GM21526 (cell line): ENCODE measurements at regions not wholly inside any gene's neighbourhood (a gene's known extent, or its start where the extent isn't known, plus 50 kb on each side); places are given as distances from the start of the nearest gene placed in this dataset.
A peak's percentile ranks its signal among the peaks of the same experiment; 100 is the strongest.
"Not testable (repeated sequence)": the region's sequence is repeated elsewhere in the genome, so short reads cannot be mapped to it uniquely, and the experiment has no call there.

ENCODE experiments used
- ATAC-seq: cut with Tn5 transposase; IDR thresholded peaks from one replicate; pipeline ENCODE4 v1.9.1; 2021; ENCODE audit warnings: moderate library complexity; ENCODE audit not compliant: unreplicated experiment, low FRiP score

DNA sequence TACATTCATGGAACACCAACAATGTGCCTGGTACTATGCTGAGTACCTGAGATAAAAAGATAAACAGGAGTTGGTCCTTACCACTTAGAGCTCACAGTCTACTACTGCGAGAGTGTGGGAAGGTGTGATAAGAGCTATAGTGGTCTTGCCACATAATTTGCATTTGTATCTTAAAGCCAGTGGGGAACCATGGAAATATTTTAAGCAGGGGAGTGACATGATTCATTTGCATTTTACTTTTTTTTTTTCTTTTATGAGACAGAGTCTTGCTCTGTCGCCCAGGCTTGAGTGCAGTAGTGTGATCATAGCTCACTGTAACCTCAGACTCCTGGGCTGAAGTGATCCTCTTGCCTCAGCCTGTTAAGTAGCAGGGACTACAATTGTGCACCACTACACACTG lies 53.6 kb downstream of the SRGAP2 start:
- ATAC-seq: peak; percentile 83

DNA sequence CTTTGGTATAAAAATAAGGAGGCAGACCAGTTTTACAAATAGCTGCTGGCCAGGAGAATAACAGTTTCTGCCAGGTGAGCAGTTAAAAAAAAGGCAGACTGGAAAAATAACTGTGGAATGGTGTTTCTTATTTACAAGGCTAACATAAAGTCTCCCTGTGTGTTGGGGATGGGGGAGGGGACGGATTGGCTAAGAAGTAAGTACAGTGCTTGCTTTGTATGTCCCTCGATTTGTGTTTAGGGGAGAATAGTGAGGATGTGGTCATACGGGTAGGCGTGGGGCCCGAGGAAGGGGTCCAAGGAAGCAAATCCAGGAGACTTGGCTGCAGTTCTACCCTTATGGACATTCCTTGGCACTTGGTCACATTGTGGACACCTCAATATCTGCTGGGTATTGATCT lies 58.1 kb downstream of the SRGAP2 start:
- ATAC-seq: not testable (repeated sequence)

DNA sequence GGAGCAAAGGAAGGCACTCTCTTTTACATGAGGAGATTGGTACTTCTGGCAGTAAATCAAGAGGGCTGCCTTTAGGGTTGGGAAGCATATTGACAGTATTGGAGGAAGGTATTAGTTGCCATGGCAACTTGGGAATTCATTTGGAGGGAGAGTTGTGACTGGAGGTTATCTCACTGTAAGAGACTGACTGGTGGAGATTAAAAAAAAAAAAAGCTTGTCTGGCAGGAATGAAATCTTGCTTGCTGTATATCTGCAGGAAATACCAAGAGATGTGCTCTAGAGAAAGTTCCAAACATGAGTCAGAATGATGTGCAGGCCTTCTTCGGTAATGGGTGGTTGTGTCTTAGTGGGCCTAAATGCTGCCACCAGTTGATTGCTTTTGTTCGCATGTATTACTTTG lies 59.1 kb downstream of the SRGAP2 start:
- not testable (repeated sequence) for ATAC-seq

DNA sequence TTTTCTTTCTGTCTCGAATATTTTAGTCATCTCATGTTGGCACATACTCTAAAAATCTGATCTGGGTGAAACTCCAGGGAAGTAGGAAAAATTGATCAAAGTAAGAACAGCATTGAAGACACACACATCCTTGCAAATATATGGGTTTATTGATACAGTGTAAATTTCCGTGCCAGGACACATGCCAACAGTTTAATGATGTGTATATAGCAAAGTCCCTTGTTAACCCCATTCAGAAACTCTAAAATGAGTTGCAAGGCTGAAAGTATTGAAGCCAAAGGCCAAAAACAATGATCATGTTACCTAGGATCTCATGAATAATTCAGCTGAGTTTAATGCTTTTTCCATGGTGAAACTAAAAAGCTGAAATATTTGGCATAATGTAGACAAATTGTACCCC lies 61.6 kb downstream of the SRGAP2 start:
- ATAC-seq: not testable (repeated sequence)

DNA sequence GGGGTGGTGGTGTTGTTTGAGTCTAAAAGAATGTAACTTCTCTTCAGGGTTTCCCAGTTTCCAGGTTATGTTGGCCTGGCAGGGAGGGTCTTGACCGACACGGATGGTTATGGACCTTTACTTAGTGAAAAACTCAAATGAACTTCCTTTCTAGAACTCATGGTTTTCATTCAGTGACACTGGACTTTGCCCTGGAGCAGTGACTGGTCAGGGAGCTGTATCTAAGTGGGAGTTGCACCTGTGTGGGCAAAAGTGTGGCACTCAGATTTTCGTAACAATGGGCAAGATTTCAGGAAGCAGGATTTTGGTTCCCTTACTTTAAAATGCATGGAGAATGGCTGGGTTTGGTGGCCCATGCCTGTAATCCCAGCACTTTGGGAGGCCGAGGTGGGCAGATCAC lies 67.8 kb downstream of the SRGAP2 start:
- not testable (repeated sequence) for ATAC-seq

DNA sequence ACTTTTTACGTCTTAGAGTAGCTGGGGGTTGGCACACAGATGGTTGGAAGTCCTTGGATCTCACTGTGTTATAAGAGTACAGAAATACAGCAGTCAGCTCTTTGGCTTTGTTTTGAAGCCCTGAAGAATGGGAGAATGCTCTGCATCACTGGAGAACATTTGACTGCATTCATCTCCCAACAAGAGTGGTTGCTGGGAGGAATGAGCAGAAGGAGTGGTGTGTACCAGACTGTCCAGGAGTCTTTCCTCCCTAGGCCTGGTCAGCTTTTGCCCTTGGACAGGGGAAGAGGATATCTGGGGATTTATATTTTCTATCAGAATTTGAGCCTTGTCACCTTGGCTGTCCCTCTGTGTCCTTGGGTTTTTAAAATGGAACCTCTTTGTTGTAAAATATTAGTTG lies 69.8 kb downstream of the SRGAP2 start:
- ATAC-seq: not testable (repeated sequence)

DNA sequence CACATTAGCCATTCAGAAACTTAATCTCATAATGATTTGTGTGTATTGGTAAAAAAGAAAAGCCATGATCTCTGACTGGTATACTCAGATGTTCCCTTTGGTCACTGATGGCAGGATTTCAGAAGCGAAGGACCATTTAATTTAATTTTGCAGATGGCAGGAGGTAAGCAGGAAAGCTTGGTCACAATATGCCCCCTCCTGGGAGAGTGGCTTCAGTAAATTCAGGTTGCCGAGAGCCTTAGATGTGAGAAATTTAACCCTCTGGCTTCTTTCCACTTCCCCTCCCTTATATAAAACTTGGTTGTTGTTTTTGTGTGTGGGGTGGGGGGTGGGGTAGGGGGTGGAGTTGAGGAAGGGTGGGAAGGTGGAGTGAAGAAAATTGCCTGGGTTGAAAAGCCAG lies 72.8 kb downstream of the SRGAP2 start:
- not testable (repeated sequence) for ATAC-seq

DNA sequence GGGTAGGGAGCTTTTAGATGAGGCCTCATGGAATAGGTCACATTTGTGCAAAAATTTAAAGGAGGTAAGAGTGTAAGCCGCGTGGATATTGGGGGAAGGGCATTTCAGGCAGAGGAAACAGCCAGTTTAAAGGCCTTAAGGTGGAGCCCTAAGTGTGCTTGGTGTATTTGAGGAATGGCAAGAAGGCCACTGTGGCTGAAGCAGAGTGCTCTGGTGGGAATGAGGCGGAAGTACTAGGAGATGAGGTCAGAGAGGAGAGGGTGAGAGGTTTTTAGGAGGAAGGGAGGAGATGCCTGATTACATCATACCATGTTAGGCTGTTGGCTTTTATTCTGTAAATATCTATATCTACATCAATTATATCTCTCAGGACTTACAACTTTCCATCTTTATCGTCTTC lies 75.3 kb downstream of the SRGAP2 start:
- ATAC-seq: not testable (repeated sequence)

DNA sequence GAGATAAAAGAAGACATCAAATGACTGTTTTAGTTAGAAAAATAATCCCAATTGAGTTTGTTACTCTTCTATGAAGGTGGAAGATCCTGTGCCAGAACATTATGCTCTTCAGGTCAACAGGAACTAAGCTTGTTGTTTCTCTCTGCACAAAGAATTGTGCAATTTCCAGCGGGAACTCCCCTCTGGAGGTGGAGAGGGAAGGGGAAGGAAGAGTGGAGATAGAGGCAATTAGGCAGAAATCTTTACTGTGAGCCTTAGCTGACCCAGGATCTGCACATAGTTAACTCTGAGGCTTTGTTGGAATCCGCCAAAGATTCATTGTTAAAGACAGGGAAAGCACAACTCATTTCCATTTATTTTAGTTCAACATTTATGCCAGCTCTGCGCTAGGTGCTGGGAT lies 77.3 kb downstream of the SRGAP2 start:
- not testable (repeated sequence) for ATAC-seq

DNA sequence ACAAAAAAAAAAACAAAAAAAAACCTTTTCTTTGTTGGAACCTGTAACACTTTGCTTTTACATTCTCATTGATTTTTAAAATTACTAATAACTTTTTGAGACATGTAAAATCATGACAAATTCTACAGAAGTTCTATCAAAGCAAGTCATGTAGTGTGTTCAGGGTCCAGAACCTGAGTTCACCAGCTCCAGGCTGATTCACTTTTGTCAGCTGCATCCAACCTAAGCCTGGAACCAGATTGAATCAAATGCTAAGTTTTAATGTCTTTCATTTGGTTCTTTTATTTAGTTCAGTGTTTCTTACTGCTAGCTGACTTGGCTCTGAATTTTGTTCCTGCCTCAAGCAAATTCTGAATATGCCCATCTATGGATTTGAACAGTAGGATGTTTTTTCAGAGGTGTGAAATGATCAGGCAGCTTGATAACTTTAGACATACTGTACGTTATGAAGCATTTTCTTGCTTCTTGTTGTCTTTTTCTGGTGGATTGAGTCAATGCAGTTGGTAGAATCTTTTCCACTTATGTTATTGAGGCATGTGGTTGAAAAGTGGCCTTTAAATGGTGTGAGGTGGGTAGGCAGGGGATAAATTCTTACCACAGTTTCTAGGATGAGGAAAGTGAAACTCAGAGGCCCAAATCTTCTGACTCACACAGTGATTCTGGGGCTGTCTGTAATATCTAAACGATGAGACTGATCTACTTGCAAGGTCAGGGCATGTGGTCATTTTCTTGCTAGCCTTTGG lies 78.7 kb downstream of the SRGAP2 start:
- not testable (repeated sequence) for ATAC-seq

DNA sequence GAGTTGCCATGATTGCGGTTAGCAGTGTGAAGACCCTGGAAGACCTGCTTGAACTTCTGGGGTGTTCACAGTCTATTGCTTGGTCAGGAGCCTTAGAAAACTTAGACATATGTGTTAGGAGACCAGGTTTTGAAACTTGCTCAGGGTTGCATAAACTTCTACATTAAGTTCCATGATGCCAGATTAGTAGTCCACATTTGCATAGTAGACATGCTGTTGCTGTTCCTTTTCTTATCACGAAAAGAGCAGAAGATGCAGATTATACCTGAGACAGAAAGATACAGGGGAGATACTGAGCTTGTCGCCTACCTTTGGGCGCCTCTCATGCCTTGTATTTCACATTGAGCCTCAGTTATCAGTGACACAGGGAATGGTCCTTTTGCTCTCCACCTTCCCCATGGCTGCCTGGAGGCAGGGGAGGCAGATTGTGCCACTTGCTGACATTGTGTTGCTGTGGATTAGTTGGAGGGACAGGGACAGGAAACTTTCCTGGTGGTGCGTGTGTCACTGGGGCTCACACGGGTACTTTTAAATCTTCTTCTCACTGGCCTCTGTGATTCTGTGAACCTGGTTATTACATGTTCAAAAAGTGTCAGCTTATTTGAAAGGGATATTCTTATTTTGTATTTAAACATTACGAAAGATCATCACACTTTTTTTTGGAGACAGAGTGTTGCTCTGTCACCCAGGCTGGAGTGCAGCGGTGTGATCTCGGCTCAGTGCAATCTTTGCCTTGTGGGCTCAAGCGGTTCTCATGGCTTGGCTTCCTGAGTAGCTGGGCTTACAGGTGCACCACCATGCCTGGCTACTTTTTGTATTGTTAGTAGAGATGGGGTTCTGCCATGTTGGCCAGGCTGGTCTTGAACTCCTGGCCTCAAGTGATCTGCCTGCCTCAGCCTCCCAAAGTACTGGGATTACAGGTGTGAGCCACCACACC lies 82.0 kb downstream of the SRGAP2 start:
- not testable (repeated sequence) for ATAC-seq

DNA sequence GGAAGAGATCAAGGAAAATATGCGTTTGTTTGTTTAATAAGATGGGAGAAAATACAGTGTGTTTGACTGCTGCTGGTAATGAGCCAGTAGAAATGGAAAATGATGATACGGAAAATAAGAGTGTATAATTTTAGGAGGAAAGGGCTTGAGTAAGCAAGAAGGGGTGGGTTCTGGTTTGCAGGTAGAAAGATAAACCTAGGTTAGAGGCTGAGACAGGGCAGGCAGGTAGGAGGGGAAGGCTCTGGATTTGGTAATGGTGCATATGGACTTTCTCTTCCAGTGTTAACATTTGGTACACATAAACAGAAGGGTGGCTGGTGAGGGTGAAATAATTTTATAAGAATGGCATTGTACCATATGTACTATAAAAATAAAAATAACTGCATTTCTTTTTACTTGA lies 84.4 kb downstream of the SRGAP2 start:
- ATAC-seq: not testable (repeated sequence)

DNA sequence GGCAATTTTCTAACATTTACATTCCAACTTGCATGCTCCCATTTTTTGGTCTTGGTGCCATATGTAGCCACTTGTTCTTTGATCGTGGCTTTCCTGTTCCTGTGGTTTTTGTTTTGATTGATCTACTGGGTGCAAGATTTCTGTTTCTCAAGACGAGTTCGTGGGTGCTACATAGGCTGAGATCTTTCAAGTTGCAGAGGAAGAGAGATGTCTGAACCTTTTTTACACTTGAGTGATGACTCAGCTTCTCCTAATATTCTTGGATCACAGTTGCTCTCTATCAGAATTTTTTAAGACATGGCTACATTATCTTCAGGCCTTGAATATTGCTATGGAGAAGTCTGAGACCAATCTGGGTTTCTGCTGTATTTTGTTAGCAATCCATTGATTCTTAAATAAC lies 85.1 kb downstream of the SRGAP2 start:
- ATAC-seq: not testable (repeated sequence)

DNA sequence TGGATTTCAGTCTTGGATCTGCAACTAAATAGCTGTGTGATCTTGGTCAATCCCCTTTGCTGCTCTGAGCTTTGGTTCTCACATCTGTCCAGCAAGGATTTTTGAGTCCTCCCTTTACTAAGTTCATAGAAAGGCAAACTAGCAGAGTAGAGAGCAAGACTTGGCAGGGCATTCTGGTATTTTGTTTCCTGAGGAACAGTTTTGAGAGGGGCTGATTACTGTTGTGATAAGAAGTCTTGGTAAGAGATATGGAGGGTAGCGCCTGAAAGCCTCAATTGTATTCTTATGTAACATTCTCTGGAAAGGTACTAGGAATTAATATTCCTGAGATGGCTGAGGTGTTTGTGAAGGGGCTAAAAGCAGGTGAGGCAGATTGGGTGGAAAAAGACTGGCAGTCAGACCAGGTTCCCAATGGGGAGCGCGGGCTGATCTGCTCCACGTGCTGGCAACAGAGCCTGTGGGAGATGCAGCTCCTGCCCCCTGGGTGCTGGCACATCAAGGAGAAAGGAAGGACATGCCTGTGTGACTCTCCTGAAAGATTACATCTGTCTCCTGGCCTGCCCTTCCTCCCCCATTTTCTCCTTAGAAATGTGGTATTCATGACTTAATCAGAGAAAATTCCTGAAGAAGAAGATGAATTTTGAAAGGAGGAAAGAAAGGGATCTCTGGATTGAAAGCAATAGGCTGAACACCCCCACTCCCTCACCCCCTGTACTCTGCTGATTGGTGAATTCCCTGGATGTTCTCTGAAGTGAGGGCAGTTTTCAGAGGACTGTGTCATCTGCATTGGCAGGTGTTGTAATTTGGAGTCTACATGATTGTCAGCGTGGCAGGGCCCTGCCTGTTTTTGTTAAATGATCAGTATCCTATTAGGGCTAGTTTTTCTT lies 94.0 kb downstream of the SRGAP2 start:
- ATAC-seq: not testable (repeated sequence)

DNA sequence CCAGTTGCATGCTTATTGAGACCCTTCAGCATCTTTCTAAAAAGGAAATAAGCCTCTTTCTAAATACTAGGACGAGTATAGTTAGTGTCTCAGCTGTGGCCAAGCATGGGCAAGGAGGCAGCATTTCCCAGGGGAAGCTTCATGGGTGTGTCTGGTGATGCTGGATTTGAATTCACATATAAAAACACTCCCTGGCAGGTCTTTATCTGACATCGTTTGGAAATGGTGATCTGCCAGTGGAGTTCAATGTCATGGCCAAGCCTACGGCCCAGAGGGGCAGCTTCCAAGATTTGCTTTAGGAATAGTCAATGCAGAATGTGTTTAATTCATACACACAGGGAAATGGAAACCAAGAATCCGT lies 94.7 kb downstream of the SRGAP2 start:
- ATAC-seq: not testable (repeated sequence)

DNA sequence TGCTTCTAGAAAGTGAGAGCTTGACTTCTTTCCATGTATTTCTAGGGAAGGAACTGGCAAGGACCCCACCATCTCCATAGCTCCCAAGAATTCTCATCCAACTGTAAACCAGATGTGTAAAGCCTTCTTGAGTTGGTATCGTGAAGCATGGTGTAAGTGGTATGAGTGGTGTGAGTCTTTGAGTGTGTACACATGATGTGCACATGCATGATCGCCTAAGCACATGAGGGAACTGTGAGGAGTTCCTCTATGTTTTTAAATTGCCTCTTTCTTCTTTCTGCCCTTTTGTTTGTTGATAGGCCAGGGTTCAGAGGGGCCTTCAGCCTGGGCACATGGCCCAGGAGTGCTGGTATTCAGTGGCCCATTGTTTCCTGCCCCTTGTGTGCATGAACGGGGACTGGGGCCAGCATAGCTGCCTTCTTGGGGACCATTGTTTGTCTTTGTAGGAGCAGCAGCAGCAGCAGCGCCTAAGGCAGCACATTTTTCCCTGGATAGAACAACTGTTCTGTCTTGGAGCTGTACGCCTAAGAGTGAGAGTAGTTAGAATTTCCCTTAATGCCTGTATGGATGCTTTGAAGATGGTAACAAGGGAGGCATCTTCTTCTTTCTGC lies 95.9 kb downstream of the SRGAP2 start:
- ATAC-seq: not testable (repeated sequence)

DNA sequence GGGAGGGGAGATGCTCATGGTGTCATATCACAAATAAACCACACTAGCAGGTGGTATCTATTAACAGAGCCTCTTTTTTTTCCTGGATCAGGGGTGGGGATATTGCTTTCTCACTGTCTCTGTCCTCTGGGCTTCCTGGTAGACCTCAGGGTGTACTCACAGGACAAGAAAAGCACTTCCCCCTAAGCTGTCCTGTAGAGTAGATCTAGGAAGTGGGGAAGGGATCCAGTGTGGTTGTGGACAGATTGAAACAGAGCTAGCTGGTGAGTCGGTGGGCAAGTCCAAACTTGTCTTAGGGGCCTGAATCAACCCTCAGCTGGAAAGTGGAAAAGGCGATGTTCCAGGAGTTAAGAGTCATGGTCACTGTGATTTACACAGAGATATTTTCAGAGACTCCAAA lies 96.6 kb downstream of the SRGAP2 start:
- not testable (repeated sequence) for ATAC-seq

DNA sequence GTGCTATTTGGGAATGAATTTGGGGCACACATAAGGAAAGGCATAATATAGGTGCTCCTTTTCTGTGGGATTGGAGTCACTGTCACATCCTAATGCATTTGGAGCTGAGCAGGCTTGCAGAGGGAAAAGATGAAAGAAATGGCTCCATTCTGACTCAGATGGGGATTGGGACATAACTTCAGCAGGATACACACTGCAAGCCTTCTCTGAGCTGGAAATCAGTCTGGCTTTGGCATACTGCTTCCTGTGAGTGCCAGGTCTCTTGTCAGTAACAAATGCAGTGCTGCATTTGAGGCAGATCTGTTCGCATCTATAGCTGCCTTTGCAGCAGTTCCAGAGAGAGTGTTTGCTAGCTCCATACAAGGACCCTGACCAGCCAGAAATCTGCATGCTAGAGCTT lies 98.7 kb downstream of the SRGAP2 start:
- not testable (repeated sequence) for ATAC-seq

DNA sequence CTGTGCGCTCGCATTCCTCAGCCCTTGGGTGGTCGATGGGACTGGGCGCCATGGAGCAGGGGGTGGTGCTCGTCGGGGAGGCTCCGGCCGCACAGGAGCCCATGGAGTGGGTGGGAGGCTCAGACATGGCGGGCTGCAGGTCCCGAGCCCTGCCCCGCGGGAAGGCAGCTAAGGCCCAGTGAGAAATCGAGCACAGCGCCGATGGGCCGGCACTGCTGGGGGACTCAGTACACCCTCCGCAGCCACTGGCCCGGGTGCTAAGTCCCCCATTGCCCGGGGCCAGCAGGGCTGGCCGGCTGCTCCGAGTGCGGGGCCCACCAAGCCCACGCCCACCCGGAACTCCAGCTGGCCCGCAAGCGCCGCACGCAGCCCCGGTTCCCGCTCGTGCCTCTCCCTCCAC lies 104.1 kb downstream of the SRGAP2 start:
- not testable (repeated sequence) for ATAC-seq

DNA sequence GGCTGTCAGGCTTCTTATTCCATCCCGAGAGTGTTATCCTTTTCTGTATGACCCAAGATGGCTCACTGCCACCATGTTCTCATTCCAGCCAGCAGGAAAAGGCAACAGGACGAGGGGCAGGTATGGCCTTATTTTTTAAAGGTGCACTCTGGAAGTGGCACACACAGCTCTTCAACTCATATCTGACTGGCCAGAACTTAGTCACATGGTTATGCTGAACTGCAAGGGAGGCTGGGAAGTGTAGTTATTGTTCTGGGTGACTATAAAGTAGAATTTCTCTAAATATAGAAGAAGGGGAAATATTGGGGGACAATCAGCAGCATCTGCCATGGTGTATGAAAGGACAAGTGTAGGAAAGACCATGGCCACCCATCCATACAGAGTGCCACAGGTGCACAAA lies 107.6 kb downstream of the SRGAP2 start:
- ATAC-seq: not testable (repeated sequence)
